ENCODE measurements at regions not wholly inside any gene's neighbourhood (a gene's known extent, or its start where the extent isn't known, plus 50 kb on each side); places are given as distances from the start of the nearest gene placed in this dataset.

DNA sequence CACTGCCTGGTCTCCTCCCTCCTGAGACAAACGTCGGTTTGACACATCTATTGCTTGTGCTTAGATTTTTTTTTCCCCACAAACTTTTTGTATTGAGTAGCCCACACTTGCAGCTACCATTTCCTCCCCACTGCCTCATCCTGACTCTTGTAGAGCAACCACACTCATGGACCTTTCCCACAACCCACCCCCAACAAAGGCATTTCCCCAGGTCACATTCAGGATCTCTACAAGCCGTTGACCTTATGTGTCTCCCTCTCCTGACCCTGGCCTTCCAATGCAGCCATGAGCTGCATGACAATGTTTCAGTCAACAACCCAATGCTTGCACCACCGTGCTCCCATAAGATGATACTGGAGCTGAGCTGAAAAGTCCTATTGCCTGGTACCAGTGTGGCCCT lies 91.9 kb upstream of the MKI67 start:
- ChIA-PET POLR2A (no interaction called here), CTCF (interaction anchor here (1.6 kb wide), 1 partner anchor 8 kb away, joined by 7 read pairs; no protein-coding TSS in a partner anchor)

DNA sequence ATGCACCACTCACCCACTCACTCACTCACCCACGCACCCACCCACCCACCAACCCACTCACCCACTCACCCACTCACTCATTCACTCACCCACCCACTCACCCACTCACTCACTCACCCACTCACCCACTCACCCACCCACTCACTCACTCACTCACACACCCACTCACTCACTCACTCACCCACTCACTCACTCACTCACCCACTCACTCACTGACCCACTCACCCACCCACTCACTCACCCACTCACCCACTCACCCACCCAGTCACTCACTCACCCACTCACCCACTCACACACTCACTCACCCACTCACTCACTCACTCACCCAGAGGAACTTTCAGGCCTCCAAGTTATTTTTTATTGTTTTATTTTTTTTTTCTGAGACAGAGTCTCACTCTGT lies 93.1 kb upstream of the MKI67 start:
- ChIA-PET CTCF (interaction anchor here (0.7 to 1.6 kb wide), 2 partner anchors 9 to 52 kb away, joined by 4 to 7 read pairs; no protein-coding TSS in a partner anchor), POLR2A (no interaction called here)

DNA sequence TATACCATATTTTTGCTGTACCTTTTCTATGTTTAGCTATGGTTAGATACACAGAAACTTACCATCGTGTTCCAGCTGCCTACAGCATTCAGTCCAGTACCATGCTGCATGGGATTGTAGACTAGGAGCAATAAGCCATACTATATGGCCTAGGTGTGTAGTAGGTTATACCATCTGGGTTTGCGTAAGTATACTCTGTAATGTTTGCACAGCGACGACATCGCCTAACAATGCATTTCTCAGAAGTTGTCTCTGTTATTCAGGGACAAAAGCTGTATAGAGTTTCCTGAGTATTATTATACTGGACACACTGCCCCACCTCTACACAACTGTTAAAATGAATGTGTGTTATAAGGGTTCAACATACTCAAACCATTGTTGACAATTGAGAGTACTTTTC lies 93.8 kb upstream of the MKI67 start:
- ChIA-PET POLR2A (no interaction called here), CTCF (no interaction called here)

GRCh38 chr10:128221117-128221516 lies 94.9 kb upstream of the MKI67 start:
- ChIA-PET POLR2A (no interaction called here), CTCF (interaction anchor here (0.7 kb wide), 1 partner anchor 9 kb away, joined by 3 read pairs; no protein-coding TSS in a partner anchor)

DNA sequence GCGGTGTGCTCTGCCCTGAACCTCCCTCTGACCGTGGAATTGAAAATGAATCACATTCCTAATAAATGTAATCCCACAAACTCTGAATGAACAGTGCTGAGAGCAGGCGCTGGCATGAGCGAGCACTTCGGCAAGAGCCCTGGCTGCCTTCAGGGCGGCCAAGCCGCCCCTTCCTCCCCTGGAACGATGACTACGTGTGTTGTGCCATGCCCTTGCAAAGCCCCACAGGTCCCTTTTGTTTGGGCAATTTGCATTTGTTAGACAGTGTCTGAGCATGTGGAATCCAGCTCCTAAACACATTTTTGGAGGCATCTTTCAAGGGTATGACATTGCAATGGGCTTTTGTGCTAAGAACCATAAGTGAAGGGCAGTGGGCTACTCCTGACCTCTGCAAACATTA lies 95.6 kb upstream of the MKI67 start:
- ChIA-PET CTCF (interaction anchor here (1.8 kb wide), 1 partner anchor 10 kb away, joined by 10 read pairs; no protein-coding TSS in a partner anchor), POLR2A (no interaction called here)

GRCh38 chr10:128222332-128222849 lies 96.2 kb upstream of the MKI67 start:
- ChIA-PET POLR2A (no interaction called here), CTCF (interaction anchor here (0.6 to 1.8 kb wide), 2 partner anchors 11 to 34 kb away, joined by 3 to 10 read pairs; no protein-coding TSS in a partner anchor)

DNA sequence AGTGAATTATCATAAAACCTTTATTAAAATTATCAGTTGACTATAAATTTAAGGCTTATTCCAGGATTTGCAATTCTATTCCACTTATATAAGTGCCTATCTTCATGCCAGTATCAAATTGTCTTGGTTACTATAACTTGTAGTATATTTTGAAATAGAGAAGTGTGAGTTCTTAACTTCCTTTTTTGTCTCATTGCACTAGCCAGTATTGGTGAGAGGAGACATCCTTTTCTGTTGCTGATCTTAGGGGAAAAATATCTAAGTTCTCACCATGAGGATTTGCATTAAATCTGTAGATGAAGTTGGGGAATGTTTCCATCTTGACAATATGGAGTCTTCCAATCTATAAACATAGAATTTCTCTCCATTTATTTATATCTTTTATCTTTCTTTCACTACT lies 104.2 kb upstream of the MKI67 start:
- ChIA-PET POLR2A (no interaction called here), CTCF (no interaction called here)

GRCh38 chr10:128233422-128233821 lies 107.2 kb upstream of the MKI67 start:
- CTCF ChIA-PET: no interaction called here
- POLR2A ChIA-PET: no interaction called here

DNA sequence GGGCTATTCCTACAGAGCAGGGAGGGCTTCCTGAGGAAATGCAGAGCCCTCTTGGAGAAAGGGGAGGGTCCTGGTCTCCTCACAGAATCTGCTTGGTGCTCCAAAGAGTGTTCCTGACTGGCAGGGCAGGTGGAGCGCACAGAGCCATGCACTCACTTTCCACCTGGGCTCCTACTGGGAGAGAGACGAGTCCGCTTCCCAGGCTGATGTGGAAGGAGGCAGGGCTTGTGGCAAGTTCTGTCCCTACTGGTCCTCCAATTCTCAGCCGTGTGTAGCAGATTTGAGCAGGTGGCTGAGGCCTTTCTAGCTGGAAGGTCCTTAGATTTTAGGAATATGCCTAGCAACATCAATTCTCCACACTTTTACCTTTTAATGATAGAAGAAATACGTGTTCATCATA lies 111.5 kb upstream of the MKI67 start:
- CTCF ChIA-PET: no interaction called here
- POLR2A ChIA-PET: no interaction called here

- POLR2A ChIA-PET: no interaction called here
- CTCF ChIA-PET: no interaction called here
Observed at GRCh38 chr10:128241023-128241422, 114.8 kb upstream of the MKI67 start.

- POLR2A ChIA-PET: no interaction called here
- CTCF ChIA-PET: no interaction called here
Observed at GRCh38 chr10:128242641-128243040, 116.4 kb upstream of the MKI67 start.

GRCh38 chr10:128245026-128245425 lies 118.8 kb upstream of the MKI67 start:
- ChIA-PET POLR2A (no interaction called here), CTCF (no interaction called here)

DNA sequence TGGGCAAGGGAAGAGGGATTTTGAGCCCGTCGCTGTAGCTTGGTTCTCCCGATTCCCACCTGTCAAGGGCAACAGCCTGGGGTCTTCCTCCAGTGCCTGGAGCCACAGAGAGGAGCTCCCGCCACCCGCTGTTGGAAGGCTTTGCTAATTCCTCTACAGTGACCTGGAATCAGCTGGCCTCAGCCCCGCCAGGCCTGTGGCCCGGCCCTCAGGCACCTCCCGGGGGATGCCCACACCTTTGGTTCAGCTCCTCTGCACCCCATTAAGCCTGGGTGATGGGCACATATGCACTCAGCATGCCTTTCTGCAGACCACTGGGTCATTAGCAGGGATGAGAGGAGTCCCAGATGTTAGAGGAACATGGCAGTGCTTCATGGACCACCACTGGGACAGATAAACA lies 121.4 kb upstream of the MKI67 start:
- POLR2A ChIA-PET: no interaction called here
- CTCF ChIA-PET: no interaction called here

DNA sequence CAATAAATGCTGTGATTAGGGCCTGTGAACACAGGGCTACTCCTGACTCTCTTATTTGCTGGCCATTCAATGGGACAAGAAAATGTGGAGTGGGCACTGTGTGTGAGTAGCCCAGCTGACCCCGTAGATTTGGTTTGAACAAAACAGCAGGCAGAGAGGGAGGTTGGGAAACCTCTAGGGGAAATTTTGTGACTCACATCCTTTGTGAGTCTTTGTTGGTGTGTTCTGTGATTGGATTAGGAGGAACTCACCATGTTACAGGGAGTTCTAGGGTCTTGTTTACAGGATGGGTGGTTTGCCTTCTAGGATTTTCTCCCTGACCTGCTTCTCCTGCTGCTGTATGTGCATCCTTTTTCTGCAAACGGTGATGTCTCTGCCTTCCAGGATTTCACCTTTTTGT lies 128.3 kb upstream of the MKI67 start:
- POLR2A ChIA-PET: no interaction called here
- CTCF ChIA-PET: no interaction called here

DNA sequence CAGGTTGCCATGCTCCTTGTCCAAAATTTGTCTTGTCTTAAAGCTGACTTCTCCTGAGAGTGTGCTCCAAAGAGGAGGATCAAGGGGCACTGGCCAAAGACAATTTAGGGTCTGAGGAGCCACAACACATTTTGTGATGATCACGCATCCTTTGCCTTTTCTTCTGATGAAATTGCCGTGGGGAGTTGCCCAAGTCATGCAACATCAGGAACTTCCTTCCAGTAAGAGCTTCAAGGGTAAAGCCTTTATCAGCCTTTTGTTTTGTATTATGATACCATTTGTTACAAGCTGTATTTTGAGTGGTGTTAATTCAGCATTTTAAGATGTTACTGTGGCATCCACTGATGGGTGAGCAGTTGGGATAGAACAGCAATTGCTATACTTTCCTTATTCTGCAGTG lies 131.2 kb upstream of the MKI67 start:
- POLR2A ChIA-PET: no interaction called here
- CTCF ChIA-PET: no interaction called here

- CTCF ChIA-PET: no interaction called here
- POLR2A ChIA-PET: no interaction called here
Observed at GRCh38 chr10:128258421-128258976, 132.3 kb upstream of the MKI67 start.

- CTCF ChIA-PET: interaction anchor here (0.9 kb wide), 1 partner anchor 15 kb away, joined by 3 read pairs; no protein-coding TSS in a partner anchor
Observed at GRCh38 chr10:128263891-128264688, 137.9 kb upstream of the MKI67 start.

DNA sequence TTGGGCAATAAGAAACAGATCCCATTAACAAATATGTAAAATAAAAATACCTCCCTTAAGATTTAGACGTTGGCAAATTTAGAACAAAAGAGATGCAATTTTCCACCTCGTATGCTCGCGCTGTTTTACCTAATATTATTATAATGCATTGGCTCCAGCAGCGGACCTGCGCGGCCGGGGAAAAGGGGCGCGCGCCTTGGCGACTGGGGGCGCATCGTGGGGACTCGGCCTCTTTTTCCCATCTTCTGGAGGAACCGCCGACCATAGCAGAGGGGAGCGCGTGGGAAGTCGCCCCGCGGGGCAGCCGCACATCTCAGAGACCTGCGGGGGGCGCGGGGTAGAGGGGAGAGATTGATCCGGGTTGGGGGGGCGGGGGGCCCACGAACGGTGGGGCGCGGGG lies 139.4 kb upstream of the MKI67 start:
- POLR2A ChIA-PET: no interaction called here
- CTCF ChIA-PET: no interaction called here

More at GRCh38 chr10:128263891-128264688, 137.9 kb upstream of the MKI67 start:
- POLR2A ChIA-PET: no interaction called here

GRCh38 chr10:128267581-128267980 lies 141.4 kb upstream of the MKI67 start:
- CTCF ChIA-PET: no interaction called here

DNA sequence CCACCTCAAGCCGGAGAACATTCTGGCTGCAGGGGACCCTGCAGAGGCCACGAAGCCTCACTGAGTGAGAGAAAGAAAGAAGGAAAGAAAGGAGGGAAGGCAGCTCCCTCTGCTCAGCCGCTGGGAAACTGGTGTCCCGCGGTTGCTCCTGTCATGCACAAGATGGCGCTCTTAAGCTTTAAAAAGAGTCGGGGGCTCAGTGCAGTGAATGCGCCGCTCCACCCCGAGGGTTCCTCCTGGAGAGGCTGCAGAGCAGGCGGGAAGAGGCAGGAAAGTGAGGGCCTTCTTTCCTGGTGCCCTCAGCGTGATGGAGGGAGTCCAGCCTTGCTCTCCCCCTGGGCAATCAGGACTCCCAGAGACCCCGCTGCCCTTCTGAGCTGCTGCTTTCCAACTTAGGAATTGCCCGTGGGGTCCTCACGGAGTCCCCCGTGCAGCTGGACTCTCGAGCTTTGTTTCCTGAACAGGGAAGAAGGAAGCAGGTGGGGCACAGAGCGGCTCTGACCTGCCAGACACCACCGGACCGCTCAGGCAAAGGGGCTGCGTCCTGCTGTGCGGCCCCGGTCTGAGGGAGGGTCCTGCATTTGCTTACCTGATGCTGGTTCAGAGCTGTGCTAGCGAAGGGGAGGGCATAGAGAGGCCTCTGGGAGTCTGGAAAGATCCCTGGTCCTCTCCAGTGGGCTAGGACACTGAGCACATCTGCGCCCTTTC lies 141.9 kb upstream of the MKI67 start:
- CTCF ChIA-PET: no interaction called here

More at GRCh38 chr10:128267581-128267980, 141.4 kb upstream of the MKI67 start:
- POLR2A ChIA-PET: no interaction called here

GRCh38 chr10:128274938-128275337 lies 148.7 kb upstream of the MKI67 start:
- POLR2A ChIA-PET: no interaction called here
- CTCF ChIA-PET: no interaction called here

More for the DNA sequence above, 141.9 kb upstream of the MKI67 start:
- POLR2A ChIA-PET: no interaction called here

Measured in activated CD8-positive, alpha-beta memory T cell treated with anti-CD3 and anti-CD28 coated beads for 36 hours (primary cell).